GM18517 (cell line): ENCODE measurements at regions not wholly inside any gene's neighbourhood (a gene's known extent, or its start where the extent isn't known, plus 50 kb on each side); places are given as distances from the start of the nearest gene placed in this dataset.
"Not testable (repeated sequence)": the region's sequence is repeated elsewhere in the genome, so short reads cannot be mapped to it uniquely, and the experiment has no call there.

ENCODE experiments used
- ATAC-seq: cut with Tn5 transposase; IDR thresholded peaks from one replicate; pipeline ENCODE4 v1.9.1; 2021; ENCODE audit warnings: mild to moderate bottlenecking, moderate library complexity; ENCODE audit not compliant: unreplicated experiment

DNA sequence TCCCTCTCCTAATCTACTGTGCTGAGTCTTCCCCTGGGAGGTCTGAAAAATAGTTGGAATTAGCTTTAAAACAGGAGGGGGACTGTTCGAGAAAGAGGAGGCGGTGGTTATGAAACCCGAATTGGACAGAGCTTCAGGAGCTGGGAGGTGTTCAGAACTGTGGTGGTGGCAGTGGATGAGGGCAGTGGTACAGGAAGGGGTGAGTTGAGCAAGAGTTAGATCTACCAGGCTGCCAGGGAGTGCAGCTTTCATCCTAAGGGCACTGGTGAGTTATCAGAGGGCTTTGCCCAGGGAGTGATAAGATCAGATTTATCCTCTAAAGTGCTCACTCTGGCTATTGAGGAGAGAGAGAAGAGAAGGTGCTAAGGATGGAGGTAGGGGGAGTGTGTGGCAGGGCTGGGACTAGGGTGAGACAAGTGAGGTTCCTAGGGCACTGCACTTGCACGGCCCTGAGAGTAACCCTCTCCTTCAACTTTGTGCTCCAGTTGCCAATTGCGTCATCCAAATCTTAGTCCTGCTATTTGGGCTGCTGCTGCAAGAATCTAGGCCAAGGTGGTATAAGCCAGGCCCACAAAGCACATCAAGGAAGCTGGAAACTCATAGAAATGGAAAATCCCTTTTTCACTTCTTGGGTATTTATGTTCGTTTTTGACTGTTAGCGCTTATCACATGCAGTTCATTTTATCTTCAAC lies 540.3 kb downstream of the XYLT1 start:
- ATAC-seq, result no peak

DNA sequence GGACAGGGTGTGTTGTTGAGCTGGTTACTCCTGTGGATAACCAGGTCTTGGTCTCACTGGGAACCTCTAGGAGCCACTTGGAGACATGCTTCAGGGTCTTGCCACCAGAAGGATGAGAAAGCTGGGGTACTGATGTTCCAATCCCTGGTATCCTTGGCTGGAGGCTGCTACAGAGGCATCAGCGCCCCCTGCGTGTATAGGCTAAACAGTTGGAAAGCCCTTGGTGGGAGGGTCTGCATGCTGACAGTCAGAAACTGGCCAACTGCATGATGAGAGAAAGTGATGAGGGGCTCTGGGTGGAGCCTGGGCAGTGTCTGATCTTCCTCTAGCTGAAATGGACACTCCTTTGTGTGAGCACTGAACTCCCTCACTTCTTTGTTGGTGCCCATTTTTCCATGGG lies 536.9 kb downstream of the XYLT1 start:
- no peak for ATAC-seq

DNA sequence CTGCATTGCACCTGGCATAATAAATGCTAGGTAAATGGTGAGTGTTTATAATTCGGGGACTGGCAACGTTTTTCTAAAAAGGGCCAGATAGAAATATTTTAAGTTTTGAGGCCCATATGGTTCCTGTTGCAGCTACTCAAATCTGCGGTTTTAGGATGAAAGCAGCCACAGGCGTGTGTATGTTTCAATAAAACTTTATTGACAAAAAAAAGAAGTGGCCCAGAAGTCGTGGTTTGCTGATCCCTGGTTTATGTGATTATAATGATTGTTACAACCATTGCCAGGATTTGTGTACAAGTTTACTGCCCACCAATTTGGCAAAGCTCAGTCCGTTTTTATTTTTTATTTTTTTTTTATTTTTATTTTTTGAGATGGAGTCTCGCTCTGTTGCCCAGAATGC lies 536.1 kb downstream of the XYLT1 start:
- ATAC-seq, result no peak

DNA sequence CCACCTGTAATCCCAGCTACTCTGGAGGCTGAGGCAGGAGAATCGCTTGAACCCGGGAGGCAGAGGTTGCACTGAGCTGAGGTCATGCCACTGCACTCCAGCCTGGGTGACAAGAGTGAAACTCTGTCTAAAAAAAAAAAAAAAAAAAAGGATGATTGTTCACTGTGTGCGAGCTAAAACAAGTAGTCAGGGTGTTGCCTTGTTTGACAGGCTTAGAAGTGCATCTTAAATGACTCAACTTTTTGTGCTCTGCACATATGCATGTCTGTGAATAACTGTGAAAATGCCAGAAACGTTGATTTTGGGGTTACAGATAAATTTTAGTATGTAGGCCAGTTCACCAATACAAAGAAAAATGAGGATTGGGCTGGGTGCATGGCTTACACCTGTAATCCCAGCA lies 534.9 kb downstream of the XYLT1 start:
- not testable (repeated sequence) for ATAC-seq

DNA sequence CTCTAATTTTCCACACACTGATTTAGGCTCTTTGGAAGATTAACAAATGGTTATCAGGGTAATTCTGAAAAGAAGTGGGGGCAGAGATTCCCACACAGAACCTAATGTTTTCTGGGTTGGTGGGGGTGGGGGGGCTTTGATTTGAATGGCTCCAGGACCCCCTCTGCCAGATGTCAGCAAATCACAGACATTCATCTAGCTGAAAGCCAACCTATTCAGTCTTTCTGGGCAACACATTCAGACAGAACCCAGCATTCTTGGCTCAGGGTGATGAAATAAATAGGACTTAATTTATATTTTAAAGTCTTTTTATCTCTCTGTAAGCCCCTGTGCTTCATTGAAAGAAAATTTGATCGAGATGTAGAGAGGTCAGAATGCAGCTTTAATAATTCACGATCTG lies 533.2 kb downstream of the XYLT1 start:
- ATAC-seq, result no peak

DNA sequence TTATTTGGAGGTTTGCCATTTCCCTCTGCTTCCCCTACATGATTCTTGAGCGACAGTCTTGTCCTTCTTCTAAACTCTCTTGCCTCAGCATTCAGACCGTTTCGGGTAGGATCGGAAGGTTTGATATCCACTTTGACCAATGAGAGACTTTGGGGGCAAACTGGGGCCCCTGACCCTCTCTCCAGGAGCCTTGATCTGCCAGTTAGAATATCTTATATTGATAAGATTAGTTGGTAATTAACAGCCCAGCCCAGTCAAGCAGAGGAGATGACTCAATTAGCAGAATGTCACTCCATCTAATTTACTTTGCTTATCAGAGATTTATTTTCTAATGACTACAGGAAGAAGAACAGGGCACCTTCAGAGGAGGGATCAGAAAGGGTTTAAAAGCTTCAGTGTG lies 532.8 kb downstream of the XYLT1 start:
- ATAC-seq, result no peak

DNA sequence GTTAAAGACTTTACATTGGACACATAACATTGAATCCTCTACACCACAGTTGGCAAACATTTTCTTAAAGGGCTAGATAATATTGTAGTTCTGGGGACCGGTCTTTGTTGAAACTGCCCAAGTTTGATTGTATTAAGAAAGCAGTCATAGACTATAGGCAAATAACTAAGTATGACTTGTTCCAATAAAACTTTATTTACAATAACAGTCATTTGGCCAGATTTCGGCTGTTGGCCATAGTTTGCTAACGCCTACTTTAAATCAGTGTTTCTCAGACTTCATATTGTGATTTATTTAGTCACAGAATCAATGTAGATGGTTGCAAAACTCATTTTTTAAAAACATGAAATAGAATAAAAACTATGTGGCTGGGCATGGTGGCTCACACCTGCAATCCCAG lies 531.8 kb downstream of the XYLT1 start:
- no peak for ATAC-seq

DNA sequence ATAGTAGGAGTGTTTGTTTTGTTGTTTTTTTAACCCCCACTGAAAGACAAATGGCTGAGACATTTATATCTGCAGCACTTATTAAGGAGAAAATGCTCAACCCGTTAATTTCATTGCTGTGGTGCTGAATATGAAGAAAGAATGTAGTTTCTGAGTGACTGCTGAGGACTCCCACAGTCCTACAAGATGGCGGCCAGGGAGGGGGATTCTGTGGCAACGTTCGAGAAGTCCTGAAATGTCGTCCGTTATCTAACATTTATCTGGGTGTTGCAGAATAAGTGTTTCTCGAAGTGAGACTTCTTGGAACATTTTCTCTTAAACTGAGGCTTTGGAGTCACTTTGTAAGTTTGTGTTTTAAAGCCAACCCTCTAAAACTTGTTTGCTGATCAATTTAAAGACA lies 530.4 kb downstream of the XYLT1 start:
- no peak for ATAC-seq

DNA sequence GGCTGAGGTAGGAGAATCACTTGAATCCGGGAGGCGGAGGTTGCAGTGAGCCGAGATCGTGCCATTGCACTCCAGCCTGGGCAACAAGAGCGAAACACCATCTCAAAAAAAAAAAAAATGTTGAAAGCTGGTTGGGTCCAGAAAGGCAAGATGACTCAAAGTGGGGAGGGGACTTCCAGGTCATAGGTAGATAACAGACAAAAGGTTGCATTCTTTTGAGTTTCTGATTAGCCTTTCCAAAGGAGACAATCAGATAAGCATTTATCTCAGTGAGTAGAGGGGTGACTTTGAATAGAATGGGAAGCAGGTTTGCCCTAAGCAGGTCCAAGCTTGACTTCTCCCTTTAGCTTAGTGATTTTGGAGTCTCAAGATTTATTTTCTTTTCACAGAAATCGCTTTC lies 527.9 kb downstream of the XYLT1 start:
- ATAC-seq, result not testable (repeated sequence)

DNA sequence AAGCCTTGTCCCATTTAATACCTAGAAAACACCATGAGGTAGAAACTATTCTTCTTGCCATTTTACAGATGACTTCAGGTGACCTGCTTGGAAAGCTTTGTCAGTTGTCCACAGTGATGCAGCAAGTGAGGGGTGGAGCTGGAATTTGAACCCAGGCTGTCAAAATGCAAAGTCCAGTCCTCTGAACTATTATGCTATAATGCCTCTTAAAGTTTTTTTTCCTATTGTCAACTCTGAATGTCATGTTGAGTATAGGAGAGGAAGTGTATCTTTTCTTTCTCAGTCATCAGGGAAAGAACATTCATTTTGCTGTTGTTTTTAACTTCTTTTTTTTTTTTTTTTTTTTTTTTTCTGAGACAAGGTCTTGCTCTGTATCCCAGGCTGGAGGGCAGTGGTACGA lies 525.6 kb downstream of the XYLT1 start:
- ATAC-seq, result no peak

DNA sequence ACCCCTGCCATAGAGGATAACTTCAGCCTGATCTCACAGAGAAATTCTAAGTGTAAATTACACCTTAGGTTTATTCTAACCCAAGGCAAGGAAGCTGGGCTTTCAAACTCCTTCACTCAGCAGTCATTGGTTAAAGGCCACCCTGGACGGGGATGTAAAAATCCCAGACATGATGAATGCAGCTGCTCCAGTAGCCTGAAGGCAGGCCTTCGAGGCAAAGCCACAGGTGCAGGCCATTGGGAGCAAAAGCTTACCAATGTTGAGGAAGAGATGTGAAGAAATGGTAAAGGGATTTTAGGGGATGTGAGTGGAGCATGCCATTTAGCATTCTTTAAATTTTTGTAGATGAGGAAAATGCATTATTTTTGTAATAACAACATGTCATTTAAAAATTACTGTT lies 514.4 kb downstream of the XYLT1 start:
- no peak for ATAC-seq

DNA sequence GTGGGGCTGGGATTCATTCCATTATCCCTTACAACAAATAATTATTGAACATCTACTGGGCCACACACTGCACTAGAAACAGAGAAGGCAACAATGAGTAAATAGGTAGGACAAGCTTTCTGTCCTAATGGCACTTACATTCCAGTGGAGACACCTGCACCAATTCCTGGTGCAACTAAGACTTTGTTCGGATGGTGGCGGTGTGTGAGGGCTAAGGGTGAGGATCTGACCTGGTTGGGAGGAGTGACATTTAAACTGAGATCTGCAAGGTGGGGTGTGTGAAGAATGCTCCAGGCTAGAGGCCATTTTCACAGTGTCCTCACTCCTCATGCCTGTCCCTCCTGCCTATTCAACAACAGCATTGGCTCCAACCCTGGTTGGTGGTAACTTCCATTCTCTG lies 510.0 kb downstream of the XYLT1 start:
- no peak for ATAC-seq

DNA sequence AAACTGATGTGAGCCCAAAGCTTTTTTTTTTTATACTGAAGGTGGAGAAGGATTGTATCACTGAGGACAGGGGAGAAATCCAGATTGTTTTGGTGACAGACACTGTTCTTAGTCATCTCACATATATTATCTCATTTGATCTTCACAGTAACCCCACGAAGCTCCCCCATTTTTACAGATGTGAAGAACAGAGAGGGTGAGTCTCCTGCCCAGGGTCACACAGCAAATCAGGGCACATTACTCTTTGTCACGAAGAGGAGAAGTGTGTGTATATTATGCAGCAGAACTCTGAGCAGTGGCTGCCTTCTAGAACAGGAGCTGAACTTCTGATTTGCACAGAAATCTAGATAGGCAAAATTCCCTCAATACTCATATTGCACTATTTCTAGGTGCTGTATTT lies 504.3 kb downstream of the XYLT1 start:
- ATAC-seq, result no peak

DNA sequence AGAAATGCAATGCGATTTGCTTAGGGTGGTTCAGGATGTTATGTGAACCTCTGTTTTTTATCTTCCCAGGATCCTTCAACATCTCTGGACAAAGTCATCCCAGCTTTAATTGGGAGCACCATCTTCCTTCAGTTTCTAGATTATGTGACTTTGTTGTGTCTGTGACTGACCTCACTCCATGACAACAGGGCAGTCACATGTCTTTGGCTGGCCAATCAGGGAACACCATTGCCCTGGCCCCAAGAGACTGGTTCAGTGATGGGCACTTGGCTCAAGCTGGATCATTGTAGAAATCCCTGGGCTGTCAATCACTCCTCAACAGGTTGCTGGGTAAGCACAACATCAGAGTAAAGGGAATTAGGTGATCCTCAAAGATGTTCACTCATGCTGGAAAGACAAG lies 499.7 kb downstream of the XYLT1 start:
- no peak for ATAC-seq

DNA sequence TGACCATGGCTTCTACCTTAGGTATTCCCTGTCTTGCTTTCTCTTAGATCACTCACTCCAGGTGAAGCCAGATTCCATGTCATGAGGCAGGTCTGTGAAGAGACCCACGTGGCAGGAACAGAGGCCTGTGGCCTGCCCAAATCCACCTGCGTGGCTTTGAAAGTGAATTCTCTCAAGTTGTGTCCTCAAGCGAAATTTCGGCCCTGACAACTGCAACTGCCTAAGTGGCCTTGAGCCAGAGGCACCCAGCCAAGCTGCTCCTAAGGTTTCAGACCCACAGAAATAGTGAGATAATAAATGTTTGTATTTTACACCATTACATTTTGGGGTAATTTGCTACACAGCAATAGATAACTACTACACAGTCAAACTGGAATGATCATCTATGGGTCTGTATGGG lies 497.9 kb downstream of the XYLT1 start:
- no peak for ATAC-seq

DNA sequence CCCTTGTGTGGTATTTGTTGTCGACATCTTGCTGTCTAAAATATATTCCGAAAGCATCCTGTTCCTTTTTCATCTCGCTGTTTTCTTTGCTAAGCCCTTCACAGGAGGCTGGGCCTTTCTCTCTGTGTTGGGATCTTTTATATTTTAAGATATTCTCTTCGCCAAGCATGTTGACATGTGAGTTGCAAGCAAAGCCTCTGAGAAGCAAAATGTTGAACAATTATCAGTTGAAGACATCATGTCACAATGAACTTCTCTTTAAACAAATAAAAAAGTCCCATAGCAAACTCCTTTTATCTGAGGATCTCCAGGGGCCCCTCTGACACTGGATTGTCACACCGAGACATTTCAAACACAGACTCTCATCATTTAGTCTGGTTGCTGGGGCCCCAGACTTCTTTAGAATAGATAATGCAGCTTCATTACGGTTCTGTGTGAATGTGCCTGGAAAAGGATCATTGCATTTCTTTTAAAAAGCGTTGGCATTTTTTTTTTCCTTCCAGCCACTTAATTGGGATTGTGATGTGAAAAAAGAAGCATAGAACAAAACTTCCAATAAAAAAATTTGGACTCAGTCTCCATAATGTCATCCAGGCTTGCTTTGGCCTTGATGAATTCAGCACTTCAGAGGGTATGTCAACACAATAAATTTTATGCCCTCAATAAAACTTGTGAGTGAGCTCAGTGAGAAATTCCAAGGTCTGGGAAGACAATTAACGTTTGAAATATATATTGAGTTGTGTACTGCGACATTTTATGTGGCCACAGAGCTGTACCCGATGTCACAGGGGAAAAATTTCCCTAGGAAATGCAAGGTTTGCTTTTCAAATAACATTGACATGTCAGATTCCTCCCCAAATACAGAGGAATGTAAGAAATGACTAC lies 496.8 kb downstream of the XYLT1 start:
- no peak for ATAC-seq

DNA sequence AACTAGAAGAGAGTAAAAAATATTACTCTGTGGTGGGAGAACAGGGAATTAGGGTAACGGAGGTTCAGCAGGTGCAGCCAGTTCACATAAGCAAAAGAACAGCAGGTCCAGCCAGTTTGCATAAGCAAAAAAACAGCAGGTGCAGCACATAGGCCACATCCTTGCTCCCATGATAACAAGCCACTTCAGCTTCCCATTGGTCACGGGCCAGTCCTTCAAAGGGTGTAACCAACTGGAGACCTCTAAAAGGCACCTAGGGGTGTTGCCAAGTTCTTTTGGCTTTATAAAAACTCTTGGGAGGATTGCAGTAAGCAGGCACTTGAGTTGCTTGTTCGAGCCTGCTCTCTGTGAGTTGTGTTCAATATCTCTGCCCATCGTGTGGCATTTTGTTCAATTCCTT lies 488.1 kb downstream of the XYLT1 start:
- ATAC-seq, result no peak

DNA sequence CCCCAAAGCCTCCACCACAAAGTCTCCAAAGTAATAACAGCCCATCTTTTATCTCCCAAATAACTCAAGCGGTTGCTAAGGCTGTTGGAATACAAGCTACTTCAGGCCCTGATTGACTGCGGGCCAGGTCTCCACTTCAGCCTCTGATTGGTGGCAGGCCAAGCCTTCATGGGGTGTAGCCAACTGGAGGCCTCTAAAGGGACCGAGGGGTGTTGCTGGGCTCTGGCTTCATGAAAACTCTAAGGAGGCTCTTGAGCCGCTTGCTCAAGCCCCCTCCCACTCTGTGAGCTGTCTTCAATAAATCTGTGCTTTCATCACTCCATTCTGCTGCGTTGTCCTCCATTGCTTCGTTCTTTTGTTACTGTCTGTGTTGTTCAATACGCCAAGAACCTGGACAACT lies 487.2 kb downstream of the XYLT1 start:
- ATAC-seq, result no peak

DNA sequence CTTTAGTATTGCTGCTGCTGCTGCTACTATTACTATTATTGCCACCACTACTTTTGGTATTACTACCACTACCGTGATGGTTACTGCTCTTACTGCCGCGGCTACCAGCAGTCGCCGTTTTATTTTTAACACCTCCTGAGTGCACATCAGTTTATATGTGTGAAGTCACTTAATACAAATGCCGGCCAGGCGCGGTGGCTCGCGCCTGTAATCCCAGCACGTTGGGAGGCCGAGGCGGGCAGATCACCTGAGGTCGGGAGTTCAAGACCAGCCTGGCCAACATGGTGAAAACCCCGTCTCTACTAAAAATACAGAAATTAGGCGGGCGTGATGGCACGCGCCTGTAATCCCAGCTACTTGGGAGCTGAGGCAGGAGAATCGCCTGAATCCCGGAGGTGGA lies 486.7 kb downstream of the XYLT1 start:
- not testable (repeated sequence) for ATAC-seq

DNA sequence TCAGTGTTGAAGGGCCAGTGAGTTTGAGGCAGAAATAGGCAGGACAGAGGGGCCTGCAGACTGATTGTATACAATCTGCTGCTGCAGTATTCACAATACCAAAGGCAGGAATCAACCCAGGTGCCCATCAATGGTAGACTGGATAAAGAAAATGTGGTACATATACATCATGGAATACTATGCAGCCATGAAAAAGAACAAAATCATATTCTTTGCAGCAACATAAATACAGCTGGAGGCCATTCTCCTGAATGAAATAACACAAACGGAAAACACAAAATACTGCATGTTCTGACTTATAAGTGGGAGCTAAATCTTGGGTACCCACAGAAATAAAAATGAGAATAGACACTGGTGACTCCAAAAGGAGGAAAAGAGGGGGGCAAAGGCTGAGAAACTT lies 485.1 kb downstream of the XYLT1 start:
- no peak for ATAC-seq

DNA sequence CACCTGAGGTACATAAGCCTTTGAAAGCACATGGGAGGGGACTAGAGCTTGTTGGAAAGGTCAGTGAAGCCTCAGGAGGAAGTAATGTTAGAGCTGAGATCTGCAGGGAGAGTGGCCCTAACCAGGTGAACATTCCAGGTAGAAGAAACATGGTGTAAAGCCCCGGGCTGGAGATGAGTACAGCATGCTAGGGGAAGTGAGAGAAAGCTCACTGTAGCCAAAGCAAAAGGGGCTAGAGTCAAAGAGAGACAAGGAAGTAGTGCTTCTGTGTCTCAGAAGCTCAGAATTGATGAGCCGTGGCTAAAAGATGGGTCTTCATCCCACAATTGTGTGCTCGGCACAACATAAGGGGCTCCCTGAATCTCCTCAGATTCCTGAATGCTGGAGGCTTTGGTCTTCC lies 481.8 kb downstream of the XYLT1 start:
- ATAC-seq, result no peak

DNA sequence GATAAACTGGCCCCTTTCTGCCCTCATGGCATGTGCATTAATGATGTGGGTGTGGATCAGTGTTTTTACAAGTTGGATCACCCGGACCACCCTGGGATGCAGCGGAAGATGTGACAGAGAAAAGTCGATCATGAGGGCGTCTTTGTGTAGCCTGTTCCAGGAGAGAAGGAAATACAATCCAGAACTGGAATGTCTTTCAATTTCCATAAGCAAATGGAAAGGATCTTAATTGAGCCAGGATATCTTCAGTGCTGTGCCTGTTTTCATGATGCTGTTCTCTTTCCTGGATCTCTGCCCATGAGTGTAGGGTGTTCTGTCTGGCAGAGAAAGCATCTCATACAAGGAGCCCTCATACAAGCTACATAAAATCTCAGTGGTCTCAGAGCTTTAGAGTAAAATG lies 481.4 kb downstream of the XYLT1 start:
- ATAC-seq, result no peak

DNA sequence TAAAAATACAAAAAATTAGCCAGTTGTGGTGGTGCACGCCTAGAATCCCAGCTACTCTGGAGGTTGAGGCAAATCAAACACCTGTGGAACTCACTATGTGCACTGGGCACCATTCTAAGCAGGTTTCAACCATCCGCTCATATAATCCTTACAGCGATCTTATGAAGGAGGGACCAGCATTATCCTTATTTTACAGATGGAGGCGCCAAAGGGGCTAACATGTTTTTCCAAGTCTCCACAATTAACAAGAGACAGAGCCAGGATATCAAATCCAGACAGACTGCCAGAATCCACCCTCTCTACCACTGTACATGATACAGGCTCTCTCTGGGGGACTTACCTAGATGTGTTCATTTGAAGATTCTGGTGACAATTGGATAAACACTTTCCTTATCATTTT lies 479.0 kb downstream of the XYLT1 start:
- no peak for ATAC-seq
